ENCODE measurements at regions not wholly inside any gene's neighbourhood (a gene's known extent, or its start where the extent isn't known, plus 50 kb on each side); places are given as distances from the start of the nearest gene placed in this dataset.

- 23% methylated on average over 6 of the region's 6 CpGs for WGBS (ENCODE audit: insufficient coverage, insufficient replicate concordance, low lambda C conversion rate, missing lambda C conversion rate)
- no peaks in the 10 kb centered on the region for H3K4me1 ChIP-seq (ENCODE audit: control insufficient read depth, insufficient read depth, low read length)
- DNase-seq (ENCODE audit: low read depth, low spot score): no peak
- ChIA-PET CTCF (no interaction called here), RAD21 (ENCODE audit: unreplicated experiment) (no interaction called here), POLR2A (no interaction called here), SMC1A (ENCODE audit: uncharacterized antibody, unreplicated experiment) (no interaction called here)
- no peak overlapping the region for H3K9ac ChIP-seq (ENCODE audit: control insufficient read depth, insufficient read depth, low read length)
- BruUV-seq (replicated peaks): no TSS peak
- H3K27ac ChIP-seq (ENCODE audit: control insufficient read depth, insufficient read depth): no peak overlapping the region
- intact Hi-C loops (cut with micrococcal nuclease; ENCODE audit: unreplicated experiment) (no loop called here), in situ Hi-C loops (cut with MboI) (no loop called here)
- no peak for TF ChIP-seq MLLT1 (IDR thresholded peaks at IDR 0.05)
- no peak for TF ChIP-seq RB1 (IDR thresholded peaks at IDR 0.05; ENCODE audit: borderline replicate concordance)
- TF ChIP-seq HDGF (IDR thresholded peaks at IDR 0.05): no peak
- no peak for TF ChIP-seq NFIC (IDR thresholded peaks at IDR 0.05; ENCODE audit: low read depth, low read length)
- no peak for TF ChIP-seq PRDM15 (CRISPR knock-in tag; IDR thresholded peaks at IDR 0.05)
- H3K36me3 ChIP-seq (ENCODE audit: control insufficient read depth in 2 of 2, insufficient read depth in 2 of 2, low read length in 1 of 2): no peaks in the 10 kb centered on the region
- no peaks in the 10 kb centered on the region for H3K27me3 ChIP-seq (replicated peaks in 1 of 2; ENCODE audit: control insufficient read depth in 2 of 2, insufficient read depth in 2 of 2, low read length in 1 of 2)
- ATAC-seq: no peak
- H3K4me3 ChIP-seq: no peak overlapping the region
- H3K79me2 ChIP-seq (ENCODE audit: control insufficient read depth, insufficient read depth, low read length): no peaks in the 10 kb centered on the region
- H3K4me2 ChIP-seq (ENCODE audit: control insufficient read depth, insufficient read depth): no peak overlapping the region
- no peak for FAIRE-seq
- no peaks in the 10 kb centered on the region for H3K9me3 ChIP-seq (replicated peaks; ENCODE audit: control insufficient read depth, insufficient read depth, low read length)
- no peak overlapping the region for H2AFZ ChIP-seq (ENCODE audit: control insufficient read depth, low read depth, low read length)
- no peaks in the 10 kb centered on the region for H4K20me1 ChIP-seq (ENCODE audit: control insufficient read depth, insufficient read depth)
Observed at GRCh38 chrX:714131-714530, 83.5 kb downstream of the SHOX start.
